ENCODE measurements at regions not wholly inside any gene's neighbourhood (a gene's known extent, or its start where the extent isn't known, plus 50 kb on each side); places are given as distances from the start of the nearest gene placed in this dataset.

DNA sequence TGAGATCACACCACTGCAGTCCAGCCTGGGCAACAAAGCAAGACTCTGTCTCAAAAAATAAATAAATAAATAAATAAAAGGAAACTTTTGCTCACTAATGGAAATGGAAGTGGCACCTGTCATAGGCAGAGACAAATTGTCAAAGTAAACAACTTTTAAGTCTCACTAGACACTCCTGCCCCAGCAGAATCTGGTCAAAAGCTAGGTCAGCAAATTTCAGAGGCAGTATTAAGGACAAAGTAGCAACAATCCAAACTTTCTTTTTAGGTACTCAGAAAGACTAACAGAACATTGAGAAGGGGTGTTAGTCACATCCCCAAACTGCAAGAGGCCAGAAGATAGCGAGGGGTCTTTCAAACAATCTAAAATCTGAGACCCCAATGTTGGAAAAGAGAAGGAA is 101.4 kb upstream of the MSX2 start:
- TF ChIP-seq, protein P1, sequence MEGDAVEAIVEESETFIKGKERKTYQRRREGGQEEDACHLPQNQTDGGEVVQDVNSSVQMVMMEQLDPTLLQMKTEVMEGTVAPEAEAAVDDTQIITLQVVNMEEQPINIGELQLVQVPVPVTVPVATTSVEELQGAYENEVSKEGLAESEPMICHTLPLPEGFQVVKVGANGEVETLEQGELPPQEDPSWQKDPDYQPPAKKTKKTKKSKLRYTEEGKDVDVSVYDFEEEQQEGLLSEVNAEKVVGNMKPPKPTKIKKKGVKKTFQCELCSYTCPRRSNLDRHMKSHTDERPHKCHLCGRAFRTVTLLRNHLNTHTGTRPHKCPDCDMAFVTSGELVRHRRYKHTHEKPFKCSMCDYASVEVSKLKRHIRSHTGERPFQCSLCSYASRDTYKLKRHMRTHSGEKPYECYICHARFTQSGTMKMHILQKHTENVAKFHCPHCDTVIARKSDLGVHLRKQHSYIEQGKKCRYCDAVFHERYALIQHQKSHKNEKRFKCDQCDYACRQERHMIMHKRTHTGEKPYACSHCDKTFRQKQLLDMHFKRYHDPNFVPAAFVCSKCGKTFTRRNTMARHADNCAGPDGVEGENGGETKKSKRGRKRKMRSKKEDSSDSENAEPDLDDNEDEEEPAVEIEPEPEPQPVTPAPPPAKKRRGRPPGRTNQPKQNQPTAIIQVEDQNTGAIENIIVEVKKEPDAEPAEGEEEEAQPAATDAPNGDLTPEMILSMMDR (IDR thresholded peaks at IDR 0.05; ENCODE audit: control insufficient read depth, insufficient read depth, low read depth, low read length, missing control alignments): no peak
- no peak for DNase-seq (ENCODE audit: low read depth)
- no peak overlapping the region for H3K4me3 ChIP-seq (ENCODE audit: control insufficient read depth, low read depth, low read length)

DNA sequence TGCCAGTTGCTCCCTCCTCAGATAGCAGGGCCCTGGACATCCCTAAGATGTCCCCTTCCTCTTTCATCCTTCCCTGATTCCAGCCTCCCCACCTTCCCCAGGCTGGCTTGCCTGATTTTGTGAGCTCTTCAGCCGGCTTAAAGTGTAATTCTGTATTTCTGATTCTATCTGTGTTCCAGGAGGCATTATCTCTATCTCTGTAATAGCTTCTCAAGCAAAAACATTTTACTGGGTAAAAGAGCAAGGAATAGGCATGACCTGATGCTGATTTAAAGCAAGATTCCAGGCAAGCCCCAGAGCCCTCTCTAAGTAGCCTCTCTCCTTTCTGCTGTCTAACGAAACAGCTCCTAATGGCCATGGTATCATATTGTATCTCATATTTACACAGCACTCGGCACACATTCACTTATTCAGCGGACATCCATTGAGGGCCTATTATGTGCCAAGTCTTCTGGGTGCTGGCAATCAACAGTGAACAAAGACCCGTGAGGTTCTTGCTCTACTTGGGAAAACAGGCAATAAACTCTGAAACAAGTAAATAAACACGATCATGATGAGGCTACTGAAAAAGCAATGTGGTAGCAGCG is 100.9 kb upstream of the MSX2 start:
- DNase-seq (ENCODE audit: low read depth): no peak
- TF ChIP-seq, protein P1 (IDR thresholded peaks at IDR 0.05; ENCODE audit: control insufficient read depth, insufficient read depth, low read depth, low read length, missing control alignments): no peak
- no peak overlapping the region for H3K4me3 ChIP-seq (ENCODE audit: control insufficient read depth, low read depth, low read length)

DNA sequence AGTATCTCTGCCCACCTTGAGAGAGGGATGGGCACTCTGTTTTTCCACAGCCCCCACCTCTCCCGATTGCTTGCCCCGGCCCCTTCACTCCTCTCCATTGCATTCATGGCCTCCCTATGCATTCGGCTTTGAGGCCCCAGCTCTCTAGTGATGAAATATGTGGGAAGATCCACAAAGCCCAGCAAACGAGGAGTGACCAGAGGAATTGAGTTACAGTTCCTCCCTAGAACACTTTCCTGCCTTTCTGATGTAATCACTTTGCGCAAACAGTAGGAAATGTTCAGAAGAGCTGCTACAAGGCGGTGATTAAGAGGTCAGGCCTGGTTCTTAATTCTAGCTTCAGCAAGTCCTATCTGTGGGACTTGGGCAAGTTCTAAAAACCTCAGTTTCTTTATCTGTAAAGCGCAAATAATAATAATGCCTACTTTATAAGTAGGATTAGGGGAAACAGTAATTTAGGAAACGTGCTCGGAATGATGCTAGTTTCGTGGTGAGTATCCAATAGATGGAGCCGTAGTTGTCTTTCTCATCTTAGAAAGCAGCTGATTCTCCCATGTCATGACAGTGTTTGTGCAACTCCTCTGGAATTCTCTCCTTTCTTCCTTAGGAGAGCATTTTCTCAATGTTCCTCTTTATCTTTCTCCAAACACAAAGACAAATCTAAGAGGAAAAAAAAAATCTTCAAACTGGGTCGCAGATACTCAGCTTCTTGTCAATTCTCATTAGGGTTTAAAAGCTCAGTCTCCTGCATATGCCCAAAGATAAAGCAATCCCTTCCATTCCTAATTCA is 99.5 kb upstream of the MSX2 start:
- no peak for DNase-seq (ENCODE audit: low read depth)
- H3K4me3 ChIP-seq (ENCODE audit: control insufficient read depth, low read depth, low read length): no peak overlapping the region
- TF ChIP-seq, protein P1 (IDR thresholded peaks at IDR 0.05; ENCODE audit: control insufficient read depth, insufficient read depth, low read depth, low read length, missing control alignments): no peak

DNA sequence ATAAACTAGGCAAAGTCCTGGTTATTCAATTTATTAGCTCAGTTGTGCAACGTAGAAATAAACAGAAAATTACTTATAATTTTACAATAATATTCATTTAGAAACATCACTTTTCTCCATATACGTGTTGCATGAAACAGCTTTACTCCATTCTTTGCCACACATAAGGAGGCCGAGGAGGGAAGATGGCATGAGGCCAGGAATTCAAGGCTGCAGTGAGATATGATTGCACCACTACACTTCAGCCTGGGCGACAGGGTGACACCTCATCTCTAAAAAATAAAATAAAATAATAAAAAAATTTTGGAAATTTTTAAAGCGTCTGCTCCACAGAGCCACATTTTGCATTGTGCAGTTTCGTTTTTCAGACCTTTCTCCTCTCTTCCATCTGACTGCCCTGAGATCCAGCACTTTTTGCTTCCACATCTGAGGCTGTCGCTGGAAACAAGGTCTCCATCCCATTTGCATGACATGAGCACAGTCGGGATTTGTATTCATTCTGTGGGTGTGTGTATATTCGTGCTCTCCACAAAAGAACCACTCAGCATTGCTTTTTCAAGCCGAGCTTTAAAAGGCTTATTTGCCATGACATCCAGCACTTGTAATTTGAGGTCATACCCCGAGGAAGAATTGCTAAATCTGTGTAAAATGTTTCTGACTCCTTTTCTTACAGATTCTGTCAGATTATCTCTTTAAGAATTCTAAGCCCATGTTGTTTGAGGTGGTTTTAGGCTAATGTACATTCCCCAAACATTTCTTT is 98.6 kb upstream of the MSX2 start:
- TF ChIP-seq, protein P1 (IDR thresholded peaks at IDR 0.05; ENCODE audit: control insufficient read depth, insufficient read depth, low read depth, low read length, missing control alignments): no peak
- H3K4me3 ChIP-seq (ENCODE audit: control insufficient read depth, low read depth, low read length): no peak overlapping the region
- no peak for DNase-seq (ENCODE audit: low read depth)

DNA sequence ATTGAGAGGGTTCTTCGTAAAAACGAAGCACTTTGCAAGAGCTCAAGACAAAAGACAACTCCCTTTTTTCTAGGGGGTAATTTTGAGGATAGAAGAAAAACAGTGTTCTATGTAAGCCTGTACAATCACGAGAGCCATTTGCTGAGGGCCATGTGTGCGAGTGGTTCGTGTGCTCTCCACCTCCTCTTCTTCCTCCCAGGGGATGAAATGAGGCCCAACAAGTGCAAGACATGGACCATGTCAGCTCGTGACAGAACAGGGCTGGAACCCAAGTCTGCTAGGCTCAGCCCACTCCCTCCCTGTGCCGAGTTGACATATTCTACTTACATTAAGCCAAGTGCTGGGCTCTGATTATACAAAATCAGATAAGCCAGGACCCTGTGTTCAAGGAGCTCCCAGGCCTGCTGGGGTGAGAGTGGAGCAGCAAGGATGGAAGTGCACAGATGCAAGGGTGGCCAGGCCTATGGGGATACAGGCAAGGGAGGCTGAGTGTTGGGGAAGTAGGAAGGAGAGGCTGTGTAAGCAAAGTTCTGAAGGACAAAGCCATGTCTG is 97.9 kb upstream of the MSX2 start:
- DNase-seq (ENCODE audit: low read depth): no peak
- TF ChIP-seq, protein P1 (IDR thresholded peaks at IDR 0.05; ENCODE audit: control insufficient read depth, insufficient read depth, low read depth, low read length, missing control alignments): no peak

DNA sequence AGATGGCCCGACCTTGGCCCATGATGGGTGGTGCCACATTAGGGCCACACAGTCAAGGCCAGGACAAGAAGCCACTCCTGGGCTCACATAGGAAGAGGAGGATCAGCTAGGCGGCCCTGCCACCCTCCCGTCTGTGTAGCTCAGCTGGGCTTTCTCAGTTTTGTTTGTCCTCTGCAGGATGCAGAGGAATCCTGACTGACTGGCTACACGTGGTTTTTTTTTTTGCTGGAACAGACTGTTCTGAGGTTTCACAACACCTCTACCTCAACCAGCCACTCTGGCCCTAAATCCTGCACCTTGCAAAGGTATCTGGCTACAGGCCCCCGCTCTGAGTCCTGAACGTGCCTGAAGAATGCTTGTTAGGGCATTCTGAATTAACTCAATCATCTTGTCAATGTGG is 88.3 kb upstream of the MSX2 start:
- TF ChIP-seq, protein P1 (IDR thresholded peaks at IDR 0.05; ENCODE audit: control insufficient read depth, insufficient read depth, low read depth, low read length, missing control alignments): no peak
- no peak for DNase-seq (ENCODE audit: low read depth)
- no peak overlapping the region for H3K4me3 ChIP-seq (ENCODE audit: control insufficient read depth, low read depth, low read length)

More for the DNA sequence above, 97.9 kb upstream of the MSX2 start:
- H3K4me3 ChIP-seq (ENCODE audit: control insufficient read depth, low read depth, low read length): no peak overlapping the region

All from AG09309 (cell line).